ENCODE measurements at regions not wholly inside any gene's neighbourhood (a gene's known extent, or its start where the extent isn't known, plus 50 kb on each side); places are given as distances from the start of the nearest gene placed in this dataset.

GRCh38 chr3:40701016-40701588 is 176.3 kb downstream of the ZNF621 start:
- TF ChIP-seq CTCF (IDR thresholded peaks at IDR 0.05), result no peak
- no peak for TF ChIP-seq EZH2 (IDR thresholded peaks at IDR 0.05)
- TF ChIP-seq EZH2phosphoT487 (IDR thresholded peaks at IDR 0.05), result no peak

Measured in neural progenitor cell (in vitro differentiated cells).